CMK (cell line): ENCODE measurements at regions not wholly inside any gene's neighbourhood (a gene's known extent, or its start where the extent isn't known, plus 50 kb on each side); places are given as distances from the start of the nearest gene placed in this dataset.
"Not testable (repeated sequence)": the region's sequence is repeated elsewhere in the genome, so short reads cannot be mapped to it uniquely, and the experiment has no call there.

Source experiments
- DNase-seq: peaks from one replicate; pipeline ENCODE4 v3.0.0-alpha.2; 2010; ENCODE audit warnings: low read depth

GRCh38 chr5:164204338-164204946, 699.0 kb downstream of the MAT2B start:
- no peak for DNase-seq

- DNase-seq: no peak
Measured at GRCh38 chr5:164206196-164206595, 700.8 kb downstream of the MAT2B start.

- DNase-seq: no peak
Measured at GRCh38 chr5:164207646-164208045, 702.2 kb downstream of the MAT2B start.

GRCh38 chr5:164210491-164210890, 705.1 kb downstream of the MAT2B start:
- no peak for DNase-seq

- DNase-seq: no peak
Measured at GRCh38 chr5:164214698-164215097, 709.3 kb downstream of the MAT2B start.

- DNase-seq: no peak
Measured at GRCh38 chr5:164217464-164217863, 712.0 kb downstream of the MAT2B start.

GRCh38 chr5:164220522-164220921, 715.1 kb downstream of the MAT2B start:
- DNase-seq: no peak

- no peak for DNase-seq
Measured at GRCh38 chr5:164224236-164224635, 718.8 kb downstream of the MAT2B start.

- DNase-seq: no peak
Measured at GRCh38 chr5:164224772-164225171, 719.4 kb downstream of the MAT2B start.

- no peak for DNase-seq
Measured at GRCh38 chr5:164230341-164230740, 724.9 kb downstream of the MAT2B start.

GRCh38 chr5:164233791-164234190, 728.4 kb downstream of the MAT2B start:
- DNase-seq: no peak

GRCh38 chr5:164234321-164234720, 728.9 kb downstream of the MAT2B start:
- DNase-seq: no peak

- no peak for DNase-seq
Measured at GRCh38 chr5:164235300-164235891, 730.0 kb downstream of the MAT2B start.

- DNase-seq: no peak
Measured at GRCh38 chr5:164237486-164237885, 732.1 kb downstream of the MAT2B start.

- not testable (repeated sequence) for DNase-seq
Measured at GRCh38 chr5:164251781-164252180, 746.4 kb downstream of the MAT2B start.

- no peak for DNase-seq
Measured at GRCh38 chr5:164253764-164254163, 748.3 kb downstream of the MAT2B start.

GRCh38 chr5:164255598-164256213, 750.3 kb downstream of the MAT2B start:
- DNase-seq: no peak

GRCh38 chr5:164256351-164256750, 750.9 kb downstream of the MAT2B start:
- no peak for DNase-seq

GRCh38 chr5:164256954-164257353, 751.5 kb downstream of the MAT2B start:
- DNase-seq: no peak

- DNase-seq: no peak
Measured at GRCh38 chr5:164265566-164265965, 760.1 kb downstream of the MAT2B start.

GRCh38 chr5:164266571-164266970, 761.2 kb downstream of the MAT2B start:
- no peak for DNase-seq

- no peak for DNase-seq
Measured at GRCh38 chr5:164277720-164278119, 772.3 kb downstream of the MAT2B start.

- DNase-seq: no peak
Measured at GRCh38 chr5:164289526-164289925, 784.1 kb downstream of the MAT2B start.

- no peak for DNase-seq
Measured at GRCh38 chr5:164296603-164297080, 791.2 kb downstream of the MAT2B start.
